ENCODE measurements at regions not wholly inside any gene's neighbourhood (a gene's known extent, or its start where the extent isn't known, plus 50 kb on each side); places are given as distances from the start of the nearest gene placed in this dataset.

GRCh38 chr13:84831666-84832657 lies 949.7 kb upstream of the SLITRK1 start:
- no peak for TF ChIP-seq CTCF (IDR thresholded peaks at IDR 0.05; ENCODE audit: insufficient read depth, low read length)
- TF ChIP-seq POLR2AphosphoS5 (IDR thresholded peaks at IDR 0.05; ENCODE audit: low read depth), result no peak
- no peak for TF ChIP-seq REST (IDR thresholded peaks at IDR 0.05; ENCODE audit: insufficient replicate concordance, low read depth)
